Superior temporal gyrus (tissue), 1 donor: ENCODE measurements at regions not wholly inside any gene's neighbourhood (a gene's known extent, or its start where the extent isn't known, plus 50 kb on each side); places are given as distances from the start of the nearest gene placed in this dataset.

Experiments
- DNase-seq: peaks from one replicate; pipeline ENCODE4 v3.0.0-alpha.2; 2016; ENCODE audit errors: extremely low spot score

GRCh38 chr6:132973514-132973993 is 159.2 kb downstream of the RPS12 start:
- DNase-seq: no peak

GRCh38 chr6:132974122-132974521 is 159.8 kb downstream of the RPS12 start:
- no peak for DNase-seq

GRCh38 chr6:132977413-132977812 is 163.0 kb downstream of the RPS12 start:
- DNase-seq: no peak

GRCh38 chr6:132978685-132979084 is 164.3 kb downstream of the RPS12 start:
- no peak for DNase-seq

GRCh38 chr6:132993738-132994137 is 179.4 kb downstream of the RPS12 start:
- no peak for DNase-seq

- no peak for DNase-seq
Observed at GRCh38 chr6:132995009-132995408, 180.6 kb downstream of the RPS12 start.

- DNase-seq: peak; percentile 49
Observed at GRCh38 chr6:132995432-132995831, 181.1 kb downstream of the RPS12 start.

GRCh38 chr6:132998418-132998817 is 184.0 kb downstream of the RPS12 start:
- no peak for DNase-seq

- DNase-seq: no peak
Observed at GRCh38 chr6:133001040-133001565, 186.7 kb downstream of the RPS12 start.

- DNase-seq: no peak
Observed at GRCh38 chr6:133004304-133004884, 190.0 kb downstream of the RPS12 start.

- no peak for DNase-seq
Observed at GRCh38 chr6:133012774-133013173, 198.4 kb downstream of the RPS12 start.

- no peak for DNase-seq
Observed at GRCh38 chr6:133016631-133017030, 202.3 kb downstream of the RPS12 start.

GRCh38 chr6:133017581-133017980 is 203.2 kb downstream of the RPS12 start:
- no peak for DNase-seq

GRCh38 chr6:133026705-133027104 is 212.3 kb downstream of the RPS12 start:
- DNase-seq: no peak

GRCh38 chr6:133033263-133033662 is 207.9 kb upstream of the EYA4 start:
- no peak for DNase-seq

- no peak for DNase-seq
Observed at GRCh38 chr6:133034509-133035206, 206.5 kb upstream of the EYA4 start.

GRCh38 chr6:133040094-133040802 is 200.9 kb upstream of the EYA4 start:
- DNase-seq: peak; percentile 49

- no peak for DNase-seq
Observed at GRCh38 chr6:133040803-133041419, 200.2 kb upstream of the EYA4 start.

- DNase-seq: no peak
Observed at GRCh38 chr6:133042550-133043120, 198.5 kb upstream of the EYA4 start.

GRCh38 chr6:133046576-133046975 is 194.6 kb upstream of the EYA4 start:
- no peak for DNase-seq

- DNase-seq: no peak
Observed at GRCh38 chr6:133047065-133047665, 194.0 kb upstream of the EYA4 start.
